Brain pericyte (primary cell): ENCODE measurements at regions not wholly inside any gene's neighbourhood (a gene's known extent, or its start where the extent isn't known, plus 50 kb on each side); places are given as distances from the start of the nearest gene placed in this dataset.
"Not testable (repeated sequence)": the region's sequence is repeated elsewhere in the genome, so short reads cannot be mapped to it uniquely, and the experiment has no call there.

Experiments
- DNase-seq: peaks from one replicate; pipeline ENCODE4 v3.0.0-alpha.2; 2012; ENCODE audit warnings: low read depth, low spot score

DNA sequence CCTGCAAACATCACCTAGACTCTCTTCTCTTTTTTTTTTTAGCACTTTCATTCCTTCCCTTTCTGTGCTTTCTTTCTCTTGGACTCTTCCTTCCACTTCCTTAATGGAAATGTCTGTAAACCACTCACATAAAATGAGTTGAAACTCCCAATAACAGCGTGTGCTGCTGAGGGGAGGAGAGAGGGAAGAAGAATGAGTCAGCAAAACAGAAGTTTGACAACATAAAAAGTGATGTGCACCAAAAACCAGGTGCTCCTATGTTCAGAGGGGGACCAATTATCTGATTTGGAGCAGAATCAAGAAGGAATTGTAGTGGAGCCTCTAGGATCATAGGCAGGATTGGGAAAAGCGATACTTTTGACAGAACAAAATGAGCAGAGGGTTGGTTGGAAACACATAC lies 712.1 kb upstream of the IGFBP3 start:
- DNase-seq, result no peak

DNA sequence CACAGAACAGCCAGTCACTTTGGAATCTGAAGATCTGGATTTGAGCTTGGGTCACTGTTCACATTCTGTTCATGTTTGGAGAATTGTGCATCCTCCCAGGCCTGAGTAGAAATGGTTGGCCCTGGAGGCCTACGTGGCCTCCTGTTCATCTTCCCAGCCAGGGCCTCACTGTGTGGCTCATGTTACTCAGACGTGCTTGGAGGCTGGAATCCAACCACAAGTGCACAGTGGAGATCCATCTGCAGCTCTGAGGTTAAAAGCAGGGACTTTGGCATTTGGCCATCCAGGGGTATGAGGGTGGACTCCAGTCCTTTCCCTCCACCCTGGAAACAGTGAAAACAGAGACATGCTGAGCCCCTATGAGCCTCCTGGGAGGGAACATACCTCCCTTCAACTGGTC lies 709.0 kb upstream of the IGFBP3 start:
- peak; percentile 20 for DNase-seq

DNA sequence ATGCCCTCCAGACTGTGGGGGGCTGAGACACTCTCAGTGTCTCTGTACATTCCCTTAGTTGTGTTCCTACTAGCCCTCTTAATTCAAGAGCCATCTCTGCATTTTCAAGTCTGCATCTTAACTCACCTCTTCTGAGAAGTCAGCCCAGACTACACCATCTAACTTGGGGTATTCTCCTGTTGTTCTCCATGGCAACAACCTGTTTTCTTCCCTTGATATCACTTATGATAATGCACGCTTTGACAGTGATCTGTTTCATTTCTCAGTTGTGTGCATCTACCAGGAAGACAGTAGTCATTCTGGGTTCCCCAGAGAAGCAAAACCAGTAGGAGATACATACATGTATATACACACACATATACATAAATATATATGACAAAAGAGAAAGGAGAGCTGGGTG lies 707.3 kb upstream of the IGFBP3 start:
- DNase-seq, result no peak

DNA sequence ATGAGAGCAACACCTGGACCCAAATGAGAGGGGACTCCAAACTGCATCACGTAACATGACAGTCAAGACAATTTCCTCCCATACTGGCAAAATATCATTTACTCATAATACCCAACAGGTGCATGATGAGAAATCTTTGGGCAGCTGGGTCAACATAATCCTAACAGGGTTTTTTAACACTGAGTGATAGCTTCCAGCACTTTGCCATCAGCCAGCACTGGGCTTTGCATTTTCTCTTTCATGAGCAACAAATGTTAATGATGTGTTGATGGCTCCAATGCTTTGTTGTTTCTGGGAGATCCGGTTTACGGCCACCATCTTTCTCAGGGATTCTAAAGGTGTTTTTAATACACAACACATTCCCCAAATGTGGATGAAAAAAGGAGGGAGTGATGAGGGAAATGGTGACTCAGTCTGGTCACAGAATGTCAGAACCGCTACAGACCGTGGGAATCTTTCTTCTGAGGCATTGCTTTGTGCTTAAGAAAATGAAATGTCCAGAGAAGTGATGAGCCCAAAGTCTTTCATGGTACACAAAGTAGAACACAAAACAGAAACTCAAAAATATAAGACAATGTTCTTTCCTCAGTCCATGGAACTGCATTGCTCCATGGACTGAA lies 705.7 kb upstream of the IGFBP3 start:
- no peak for DNase-seq

DNA sequence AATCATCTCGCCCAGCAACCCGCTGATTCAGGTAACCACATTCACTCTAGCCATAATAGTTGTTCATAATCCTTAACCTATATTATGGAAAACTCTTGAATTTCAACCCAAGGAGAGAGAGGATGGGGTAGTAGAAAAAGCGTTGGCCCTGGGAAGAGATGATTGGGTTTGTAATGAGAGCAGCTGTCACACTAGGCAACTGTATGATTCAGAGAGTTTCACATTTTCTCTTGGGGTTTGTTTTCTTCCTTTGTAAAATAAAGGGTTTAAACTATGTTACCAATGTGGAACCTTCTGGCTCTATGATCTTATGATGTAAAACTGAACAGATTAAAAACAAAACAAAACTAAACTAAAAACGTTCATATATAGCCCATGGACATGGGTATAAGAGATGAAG lies 705.2 kb upstream of the IGFBP3 start:
- no peak for DNase-seq

DNA sequence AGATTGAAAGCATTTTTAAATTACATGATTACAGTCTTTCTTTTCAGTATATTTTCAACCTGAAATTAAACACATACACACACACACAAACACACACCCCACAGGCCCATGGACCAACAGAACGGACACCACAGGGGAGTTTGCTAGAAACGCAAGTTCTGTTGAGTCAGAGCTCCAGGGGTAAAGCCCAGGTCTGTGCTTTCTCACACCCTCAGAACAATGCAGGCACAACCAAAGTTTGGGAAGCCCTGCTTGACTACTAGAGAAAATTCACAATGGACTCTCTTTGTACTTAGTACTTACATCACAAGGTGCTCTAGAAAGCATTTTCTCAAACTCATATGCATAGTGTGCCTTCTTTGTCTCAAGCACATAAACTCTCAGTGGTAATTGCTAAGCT lies 704.0 kb upstream of the IGFBP3 start:
- DNase-seq, result no peak

DNA sequence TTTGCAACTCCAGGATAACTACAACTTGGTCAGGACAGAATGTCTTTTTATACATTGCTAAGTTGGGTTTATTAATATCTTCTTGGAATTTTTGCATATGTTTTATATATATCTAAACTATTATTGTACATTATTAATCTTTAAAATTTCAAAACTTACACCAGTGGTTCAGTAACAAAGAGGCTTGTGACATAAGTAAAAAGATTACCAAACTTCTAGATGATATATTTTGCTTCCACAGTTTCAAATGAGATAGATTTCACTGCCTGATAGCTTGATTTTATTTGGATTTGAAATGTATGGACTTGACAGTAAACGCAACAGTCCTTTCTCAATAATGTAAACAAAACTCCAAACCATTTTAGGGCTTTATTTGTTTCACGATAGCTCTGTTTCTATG lies 701.2 kb upstream of the IGFBP3 start:
- no peak for DNase-seq

DNA sequence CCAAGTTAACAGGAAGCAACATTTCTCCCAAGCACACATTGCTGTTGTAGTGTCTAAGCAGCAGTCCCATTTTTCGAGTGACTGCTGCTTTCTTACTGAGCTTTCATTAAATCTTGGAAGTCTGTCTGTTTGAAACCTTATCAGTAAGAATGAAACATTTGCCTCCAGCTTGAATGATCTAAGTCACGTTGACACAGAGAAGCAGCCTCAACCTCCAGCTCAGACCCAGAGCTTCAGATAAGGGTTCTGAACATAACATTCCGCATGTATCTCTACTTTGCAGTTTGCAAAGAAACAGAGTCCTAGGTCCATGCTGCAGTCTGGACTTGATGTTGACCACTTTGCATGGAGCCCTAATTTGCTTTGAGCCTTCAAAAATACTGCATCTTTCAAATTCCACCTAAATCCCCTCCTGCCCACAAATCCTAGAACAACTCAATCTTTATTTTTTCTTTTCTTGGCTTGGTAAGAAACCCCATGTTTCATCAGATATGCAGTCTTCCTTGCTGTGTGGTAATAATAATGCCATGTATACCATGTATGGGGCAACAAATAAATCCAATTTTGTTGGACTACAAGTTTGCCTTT lies 698.7 kb upstream of the IGFBP3 start:
- DNase-seq, result no peak

DNA sequence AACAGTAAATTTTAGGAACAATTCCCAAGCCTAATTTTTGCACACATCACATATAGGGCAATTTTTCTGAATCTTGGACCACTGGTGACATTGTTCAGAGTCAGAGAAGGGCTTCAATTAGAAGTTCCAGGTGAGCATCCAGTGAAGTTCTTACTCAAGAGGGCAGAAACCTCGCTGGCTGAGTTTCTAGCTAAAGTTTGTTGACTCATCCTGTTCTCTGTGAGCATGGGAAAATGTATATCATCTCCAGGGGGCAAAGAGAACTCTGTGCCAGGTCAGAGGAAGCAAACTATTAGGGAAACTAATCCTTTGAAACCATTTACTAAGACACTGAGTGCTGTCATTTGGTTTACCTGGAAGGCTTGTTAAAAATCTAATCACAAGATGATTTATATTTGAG lies 695.6 kb upstream of the IGFBP3 start:
- peak; percentile 40 for DNase-seq

DNA sequence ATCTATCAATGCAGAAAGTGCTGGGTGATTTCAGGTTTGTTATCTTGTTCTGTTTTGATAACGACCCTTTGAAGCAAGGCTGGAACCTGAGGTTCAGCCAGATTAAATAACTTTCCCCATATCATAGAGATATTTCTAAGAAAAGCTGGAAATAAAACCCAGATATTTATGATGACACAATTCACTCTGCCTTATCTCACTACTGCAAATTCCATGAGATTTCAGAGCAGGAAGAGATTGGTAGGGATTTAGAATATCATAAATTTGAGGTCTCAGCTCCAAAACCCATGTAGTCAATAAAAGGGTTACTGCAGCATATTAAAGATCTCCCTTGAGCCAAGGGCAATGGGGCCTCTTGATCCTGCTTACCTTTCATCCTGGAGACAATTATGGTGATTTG lies 692.5 kb upstream of the IGFBP3 start:
- DNase-seq, result no peak

DNA sequence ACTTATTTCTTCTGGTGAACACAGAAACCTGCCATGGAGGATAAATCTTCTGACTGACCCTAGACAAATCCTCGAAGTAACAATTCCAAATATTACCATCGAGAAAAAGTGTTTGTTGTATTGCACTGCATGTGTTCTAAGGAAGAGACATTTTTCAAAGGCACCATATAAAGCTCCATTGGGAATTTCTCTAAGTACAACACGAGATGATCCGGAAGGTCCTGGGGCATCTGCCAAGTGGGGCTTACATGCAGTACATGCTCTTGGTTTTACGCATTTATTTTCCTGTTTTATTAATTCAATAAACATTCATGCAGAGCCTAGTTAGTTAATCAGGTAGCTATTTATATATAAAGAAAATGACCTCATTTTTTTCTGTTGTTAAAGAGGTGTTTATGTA lies 692.0 kb upstream of the IGFBP3 start:
- DNase-seq, result no peak

DNA sequence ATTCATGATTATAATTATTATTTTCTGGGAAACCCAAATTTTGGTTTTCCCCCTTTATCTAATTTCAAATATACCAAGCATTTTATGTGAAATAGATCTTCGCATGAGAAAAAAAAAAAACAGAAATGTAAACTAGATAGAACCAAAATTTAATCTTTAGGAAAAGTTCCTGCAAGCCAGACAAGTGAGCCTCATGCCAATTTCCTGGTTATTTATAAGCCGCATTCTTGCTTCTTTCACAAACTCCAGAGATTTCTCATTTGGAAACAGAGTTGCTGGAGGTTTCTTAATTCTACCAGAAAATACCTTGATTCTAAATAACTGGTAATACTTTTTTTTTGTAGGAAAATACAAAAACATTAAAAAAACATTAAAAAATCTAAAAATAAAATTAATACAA lies 690.4 kb upstream of the IGFBP3 start:
- no peak for DNase-seq

DNA sequence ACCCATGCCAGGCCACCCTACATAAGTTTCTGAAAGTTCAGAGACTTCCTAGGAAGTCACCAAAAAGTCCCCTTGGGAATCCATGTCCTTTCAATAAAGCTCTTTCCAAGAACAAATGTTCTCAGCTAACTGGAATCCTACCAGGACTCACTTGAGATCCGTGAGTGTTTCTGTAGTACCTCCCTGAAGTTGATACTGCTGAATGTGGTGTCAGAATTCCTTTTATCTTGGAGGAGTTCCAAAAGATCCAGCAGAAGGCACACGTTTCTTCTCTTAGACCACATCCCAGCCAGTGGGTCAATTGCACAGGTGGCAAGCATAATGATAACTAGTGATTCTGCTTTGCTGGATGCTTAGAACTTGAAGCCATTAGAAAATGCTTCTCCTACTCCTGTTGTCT lies 689.7 kb upstream of the IGFBP3 start:
- DNase-seq, result no peak

DNA sequence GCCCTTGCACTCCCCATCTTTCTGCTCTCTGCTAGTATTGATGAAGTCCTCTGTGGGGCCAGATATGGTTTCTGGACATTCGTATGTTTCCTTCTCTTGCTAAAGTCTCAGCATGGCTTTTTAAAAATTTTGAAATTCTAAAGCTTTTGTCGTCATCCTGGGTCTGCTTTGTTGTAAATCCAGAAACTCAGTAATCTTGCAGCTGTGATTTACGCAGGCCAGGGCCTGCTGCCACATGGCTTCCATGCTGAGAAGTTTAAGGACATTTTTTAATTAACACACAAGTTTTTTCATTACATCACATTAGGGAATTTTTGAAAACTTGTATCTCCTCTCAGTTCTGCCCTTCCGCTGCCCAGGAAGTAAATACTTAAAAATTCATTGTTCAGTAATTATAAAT lies 686.1 kb upstream of the IGFBP3 start:
- DNase-seq, result no peak

DNA sequence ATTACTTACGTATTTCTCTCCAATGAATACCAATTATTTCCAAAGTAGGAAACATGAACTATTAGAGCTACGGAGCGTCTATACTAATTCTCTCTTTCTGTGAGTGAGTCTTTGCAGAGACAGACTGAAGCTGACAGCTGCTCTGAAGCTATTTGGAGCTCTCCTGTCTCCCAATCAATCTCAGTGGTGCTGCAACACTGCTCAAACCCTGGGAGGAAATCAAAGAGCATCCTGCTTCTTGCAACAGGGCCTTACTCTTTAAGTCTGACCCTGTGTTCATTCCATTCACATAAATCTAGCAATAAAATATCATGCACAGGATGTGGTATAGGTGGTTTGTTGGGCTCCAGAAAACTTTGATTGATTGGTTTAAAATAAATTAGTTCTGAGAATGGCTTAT lies 685.7 kb upstream of the IGFBP3 start:
- DNase-seq, result no peak

DNA sequence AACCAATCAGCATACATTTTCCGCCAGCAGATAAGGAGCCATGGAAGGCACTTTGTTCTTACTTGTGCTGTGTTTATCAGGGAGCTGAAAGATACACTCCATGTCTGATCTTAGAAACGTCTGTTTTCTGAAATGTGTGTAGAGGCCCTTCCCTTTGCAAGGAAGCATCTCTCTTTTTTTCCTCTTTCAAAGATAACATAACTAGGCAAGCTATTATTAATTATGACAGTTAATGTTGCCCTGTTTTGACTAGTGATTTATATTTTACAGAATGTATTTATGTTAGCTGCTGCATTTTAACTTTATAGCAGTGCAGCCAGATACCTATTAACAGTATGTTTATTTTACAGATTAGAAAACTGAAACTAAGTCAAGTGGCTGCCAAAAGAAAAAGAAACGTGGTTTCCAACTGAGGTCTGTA lies 683.2 kb upstream of the IGFBP3 start:
- DNase-seq, result no peak

DNA sequence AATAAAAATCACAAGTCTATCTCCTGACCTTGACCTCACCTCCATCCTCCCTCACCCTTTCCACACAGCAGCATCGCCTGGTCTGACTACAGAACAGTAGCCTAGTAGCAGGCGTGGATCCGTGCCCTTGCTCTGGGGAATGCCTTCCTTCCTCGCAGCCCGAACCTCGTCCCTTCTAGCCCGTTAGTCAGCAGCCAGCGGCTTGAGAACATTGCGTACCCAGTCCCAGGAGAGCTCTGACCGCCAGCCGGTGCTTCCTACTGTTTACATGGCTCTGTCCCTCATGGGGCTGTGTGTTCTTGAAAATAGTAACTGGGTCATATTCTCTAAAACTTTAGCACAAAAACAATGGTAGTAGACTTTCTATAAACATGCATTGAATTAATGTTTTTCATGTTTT lies 682.7 kb upstream of the IGFBP3 start:
- DNase-seq, result peak; percentile 68

DNA sequence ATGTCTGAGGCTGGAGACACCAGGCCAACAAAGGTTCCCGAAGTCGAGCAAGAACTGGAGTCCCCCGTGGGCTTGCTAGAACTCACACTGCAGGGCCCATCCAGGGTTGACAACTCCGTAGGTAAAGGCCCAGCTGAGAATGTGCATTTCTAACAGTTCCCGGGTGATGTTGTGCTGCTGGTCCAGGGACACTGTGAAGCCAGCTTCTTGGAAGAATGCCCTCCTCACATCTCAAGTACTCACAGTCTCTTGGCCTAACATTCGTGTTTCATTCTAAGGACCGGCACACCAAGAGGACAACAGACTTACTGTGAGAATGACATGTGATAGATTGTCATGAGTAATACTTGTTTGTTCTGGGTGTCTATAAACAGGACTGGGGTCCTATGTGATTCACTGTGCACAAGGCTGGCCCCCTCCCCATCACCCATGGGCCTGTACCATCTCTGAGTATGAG lies 682.3 kb upstream of the IGFBP3 start:
- DNase-seq, result no peak

DNA sequence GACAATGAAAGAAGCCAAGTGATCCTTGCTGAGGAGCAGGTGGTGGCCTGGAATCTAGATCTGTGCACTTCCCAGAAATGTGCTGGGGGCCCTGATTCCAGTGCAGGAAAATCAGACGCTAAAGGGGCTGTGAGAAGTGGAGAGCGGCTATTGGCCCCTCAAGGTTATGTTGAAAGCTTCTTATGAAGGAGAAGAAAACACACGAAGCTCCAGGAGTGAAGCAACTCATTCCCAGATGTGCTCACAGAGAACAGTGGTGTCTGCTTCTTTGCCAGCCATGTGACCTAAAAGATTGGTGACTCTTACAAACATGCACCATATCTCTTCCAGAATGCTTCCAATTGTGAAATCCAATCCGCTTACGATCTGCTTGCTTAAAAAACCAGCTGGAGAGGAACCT lies 679.3 kb upstream of the IGFBP3 start:
- no peak for DNase-seq

DNA sequence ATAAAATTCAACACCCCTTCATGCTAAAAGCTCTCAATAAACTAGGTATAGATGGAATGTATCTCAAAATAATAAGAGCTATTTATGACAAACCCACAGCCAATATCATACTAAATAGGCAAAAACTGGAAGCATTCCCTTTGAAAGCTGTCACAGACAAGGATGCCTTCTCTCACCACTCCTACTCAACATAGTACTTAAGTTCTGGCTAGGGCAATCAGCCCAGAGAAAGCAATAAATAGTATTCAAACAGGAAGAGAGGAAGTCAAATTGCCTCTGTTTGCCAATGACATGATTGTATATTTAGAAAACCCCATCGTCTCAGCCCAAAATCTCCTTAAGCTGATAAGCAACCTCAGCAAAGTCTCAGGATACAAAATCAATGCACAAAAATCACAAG lies 673.8 kb upstream of the IGFBP3 start:
- not testable (repeated sequence) for DNase-seq

DNA sequence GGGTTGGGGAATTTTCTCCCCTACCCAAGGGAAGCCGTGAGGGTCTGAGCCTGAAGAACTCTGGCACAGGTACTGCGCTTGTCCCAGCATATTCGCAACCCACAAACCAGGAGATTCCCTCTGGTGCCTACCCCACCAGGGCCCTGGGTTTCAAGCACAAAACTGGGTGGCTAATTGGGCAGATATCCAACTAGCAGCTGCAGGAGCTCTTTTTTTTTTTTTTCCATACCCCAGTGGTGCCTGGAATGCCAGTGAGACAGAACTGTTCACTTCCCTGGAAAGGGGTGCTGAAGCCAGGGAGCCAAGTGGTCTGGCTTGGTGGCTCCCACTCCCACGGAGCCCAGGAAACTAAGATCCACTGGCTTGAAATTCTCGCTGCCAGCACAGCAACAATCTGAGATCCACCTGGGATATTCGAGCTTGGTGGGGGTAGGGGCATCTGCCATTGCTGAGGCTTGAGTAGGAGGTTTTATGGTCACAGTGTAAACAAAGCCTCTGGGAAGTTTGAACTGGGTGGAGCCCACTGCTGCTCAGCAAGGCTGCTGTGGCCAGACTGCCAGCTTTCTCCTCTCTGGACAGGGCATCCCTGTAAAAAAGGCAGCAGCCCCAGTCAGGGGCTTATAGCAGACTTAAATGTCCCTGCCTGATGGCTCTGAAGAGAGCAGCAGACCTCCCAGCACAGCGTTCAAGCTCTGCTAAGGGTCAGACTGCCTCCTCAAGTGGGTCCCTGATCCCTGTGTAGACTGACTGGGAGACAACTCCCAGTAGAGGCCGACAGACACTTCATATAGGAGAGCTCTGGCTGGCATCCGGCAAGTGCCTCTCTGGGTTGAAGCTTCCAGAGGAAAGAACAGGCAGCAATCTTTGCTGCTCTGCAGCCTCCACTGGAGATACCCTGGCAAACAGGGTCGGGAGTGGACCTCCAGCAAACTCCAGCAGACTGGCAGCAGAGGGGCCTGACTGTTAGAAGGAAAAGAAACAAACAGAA lies 670.1 kb upstream of the IGFBP3 start:
- DNase-seq, result not testable (repeated sequence)

DNA sequence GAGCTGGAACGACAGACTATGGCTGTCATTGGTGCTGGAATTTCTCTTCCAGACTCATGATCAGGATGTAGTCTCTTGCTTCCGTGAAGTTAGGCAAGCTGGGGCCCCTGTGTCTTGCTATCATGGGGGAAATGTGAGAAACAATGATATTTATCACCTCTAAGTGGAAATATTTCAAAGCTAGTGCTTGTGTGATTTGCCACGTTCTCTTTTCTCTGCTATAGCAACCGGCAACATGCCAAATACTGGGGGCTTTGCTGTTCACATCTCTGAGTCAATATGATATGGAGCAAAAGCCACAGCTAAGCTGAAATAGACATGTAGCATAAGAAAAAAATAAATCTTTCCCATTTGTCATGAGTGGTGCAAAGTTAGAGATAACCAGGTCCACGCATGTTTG lies 668.2 kb upstream of the IGFBP3 start:
- no peak for DNase-seq

DNA sequence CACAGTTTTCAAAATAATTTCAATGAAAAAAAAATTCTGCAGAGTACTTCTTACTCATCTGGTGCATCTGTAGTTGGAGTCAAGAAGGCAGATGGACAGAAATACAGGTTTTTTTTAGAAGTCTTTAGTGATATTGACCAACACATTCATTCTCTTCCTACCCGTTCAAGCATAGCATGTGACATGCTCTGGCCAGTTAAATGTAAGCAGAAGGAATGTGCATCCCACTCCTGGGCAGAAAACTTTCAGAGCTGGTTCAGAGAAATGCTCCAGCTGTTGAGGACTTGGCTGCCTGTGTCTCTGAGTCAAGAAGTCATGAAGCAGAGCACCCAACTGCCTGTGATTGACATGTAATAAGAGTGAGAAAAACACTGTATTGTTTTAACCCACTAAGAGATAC lies 665.3 kb upstream of the IGFBP3 start:
- DNase-seq, result no peak
